SKM-1 treated with dmso at 0.1 percent for 144 hours (cell line): ENCODE measurements at regions not wholly inside any gene's neighbourhood (a gene's known extent, or its start where the extent isn't known, plus 50 kb on each side); places are given as distances from the start of the nearest gene placed in this dataset.
A peak's percentile ranks its signal among the peaks of the same experiment; 100 is the strongest.

Source experiments
- DNase-seq: peaks from one replicate; lab custom pipeline; 2025; ENCODE audit not compliant: unreplicated experiment; lab: John Stamatoyannopoulos, UW

DNA sequence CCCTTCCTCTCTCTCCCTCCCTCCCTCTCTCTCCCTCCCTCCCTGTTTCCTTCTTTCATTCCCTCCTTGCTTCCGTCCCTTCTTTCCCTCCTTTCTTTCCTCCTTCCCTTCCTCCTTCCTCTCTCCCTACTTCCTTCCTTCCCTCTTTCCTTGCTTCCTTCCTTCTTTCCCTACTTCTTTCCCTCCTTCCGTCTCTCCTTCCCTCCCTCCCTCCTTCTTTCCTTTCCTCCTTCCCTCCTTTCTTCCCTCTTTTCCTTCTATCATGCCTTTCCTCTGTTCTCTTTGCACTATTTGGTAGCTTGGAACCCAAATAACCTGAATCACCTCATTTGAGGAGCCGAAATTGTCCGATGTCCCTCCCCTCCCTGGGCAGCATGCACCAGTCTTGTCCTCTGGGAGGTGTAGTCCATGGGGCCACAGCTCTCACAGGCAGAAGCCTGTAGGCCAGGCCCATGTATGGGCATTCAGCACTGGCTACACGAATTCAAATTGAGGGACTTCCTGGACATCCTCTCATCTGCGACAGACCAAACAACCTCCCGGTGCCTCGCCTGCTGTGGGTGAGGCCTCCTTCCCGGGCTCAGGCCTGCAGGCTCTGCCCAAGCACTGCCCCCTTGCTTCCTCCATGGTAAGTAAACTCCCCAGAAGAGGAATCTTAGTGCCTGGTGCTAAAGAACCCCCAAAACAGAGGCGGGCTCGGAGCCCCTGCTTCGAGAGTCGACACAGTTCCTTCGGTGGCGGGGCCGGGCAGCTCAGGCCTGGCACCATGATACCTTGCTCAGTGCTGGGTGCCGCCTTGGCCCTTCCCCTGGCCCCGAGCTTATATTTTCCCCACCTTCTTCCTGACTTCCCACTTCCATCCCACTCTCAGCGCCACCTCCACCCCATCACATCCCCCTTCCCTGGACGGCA lies 454.1 kb upstream of the CADM1 start:
- DNase-seq = no peak

DNA sequence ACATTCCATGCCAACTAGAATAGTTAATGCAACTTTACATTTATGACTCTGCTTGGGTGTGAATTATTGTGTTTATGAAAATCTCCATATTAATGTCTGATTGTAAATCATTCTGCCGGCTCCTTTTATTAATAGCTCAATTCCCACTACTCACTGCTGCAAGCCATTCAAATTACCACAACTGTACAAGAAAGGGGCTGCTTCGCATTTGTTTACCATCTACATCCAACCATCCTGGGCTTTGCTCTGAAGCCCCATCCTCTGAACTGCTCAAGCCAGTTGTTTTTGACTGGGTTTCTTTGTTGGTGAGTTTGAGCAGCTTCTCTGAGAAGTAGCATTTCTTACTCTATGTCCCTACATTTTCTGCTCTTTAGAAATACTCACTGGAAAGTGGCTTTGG lies 451.6 kb upstream of the CADM1 start:
- DNase-seq = no peak

DNA sequence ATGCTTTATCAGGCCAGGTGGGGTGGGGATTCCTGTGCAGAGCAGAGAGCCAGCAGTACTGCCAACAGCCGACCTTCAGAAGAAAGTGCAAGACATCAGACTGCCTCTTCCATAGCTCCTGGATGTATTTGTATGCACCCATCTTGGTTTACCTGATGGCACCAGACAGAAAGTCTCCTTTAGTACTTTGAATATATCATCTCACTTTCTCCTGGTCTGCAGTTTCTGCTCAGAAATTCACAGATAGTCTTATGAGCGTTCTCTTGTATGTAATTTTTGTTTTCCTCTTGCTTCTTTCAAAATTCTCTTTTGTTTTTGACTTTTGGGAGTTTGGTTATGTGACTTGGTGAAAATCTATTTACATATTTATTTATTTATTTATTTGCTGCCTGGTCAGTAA lies 446.4 kb upstream of the CADM1 start:
- DNase-seq = no peak

DNA sequence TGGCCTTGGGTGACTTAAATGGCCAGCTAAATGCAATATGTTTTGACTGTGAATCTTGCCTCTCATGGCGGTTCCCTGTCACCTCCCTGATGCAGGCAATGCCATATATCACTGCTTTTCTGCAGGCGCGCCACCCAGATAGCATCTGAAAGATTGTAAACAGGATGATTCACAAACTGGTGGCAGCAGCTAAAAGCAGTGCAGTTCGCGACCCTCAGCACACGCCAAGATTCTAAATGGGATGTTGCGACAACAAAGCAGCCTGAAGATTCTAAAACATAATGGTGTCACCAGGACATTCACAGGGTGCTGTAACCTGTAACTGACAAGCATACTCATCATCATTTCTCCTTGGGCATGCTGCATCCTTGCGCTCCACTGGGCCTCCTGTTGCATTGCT lies 440.4 kb upstream of the CADM1 start:
- DNase-seq = no peak

DNA sequence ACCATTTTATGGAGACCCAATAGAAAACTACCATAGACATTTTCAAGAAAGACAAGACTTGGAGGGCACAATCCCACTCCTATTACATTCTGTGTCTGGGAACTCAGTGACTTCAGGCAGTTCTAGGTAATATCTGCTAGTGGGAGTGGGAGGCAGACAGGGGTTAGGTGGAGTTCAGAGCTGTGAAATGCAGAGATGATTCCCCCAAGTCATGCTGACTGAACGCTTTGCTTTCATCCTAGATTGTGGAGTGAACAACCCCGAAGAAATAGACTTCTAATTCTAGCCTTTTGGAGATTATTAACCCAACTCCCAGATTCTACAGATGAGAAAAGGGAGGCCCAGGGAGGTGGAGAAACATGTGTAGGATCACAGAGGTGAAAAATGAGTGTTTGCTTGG lies 437.8 kb upstream of the CADM1 start:
- no peak for DNase-seq

DNA sequence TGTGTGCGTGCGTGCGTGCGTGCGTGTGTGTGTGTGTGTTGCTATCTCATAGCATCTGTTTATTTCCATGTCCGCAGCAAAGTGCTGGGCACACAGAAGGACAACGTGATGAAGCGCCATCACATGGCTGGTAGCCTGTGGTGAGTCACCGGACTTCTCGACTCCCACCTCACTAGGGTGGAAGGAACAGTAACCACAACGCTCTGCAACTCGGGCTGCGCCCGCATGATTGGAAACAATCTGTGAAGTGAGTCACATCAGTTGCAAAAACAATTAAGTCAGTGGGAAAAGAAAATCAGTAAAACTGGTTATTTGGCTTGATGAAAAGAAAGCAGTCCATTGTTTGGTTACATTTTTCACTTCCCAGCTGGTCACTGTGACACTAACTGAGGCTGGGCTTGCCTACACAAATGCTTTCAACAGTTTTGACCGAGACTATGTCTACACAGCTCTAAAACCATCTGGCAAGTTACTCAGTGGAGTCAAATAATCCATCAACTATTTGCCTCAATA lies 437.3 kb upstream of the CADM1 start:
- DNase-seq = no peak

DNA sequence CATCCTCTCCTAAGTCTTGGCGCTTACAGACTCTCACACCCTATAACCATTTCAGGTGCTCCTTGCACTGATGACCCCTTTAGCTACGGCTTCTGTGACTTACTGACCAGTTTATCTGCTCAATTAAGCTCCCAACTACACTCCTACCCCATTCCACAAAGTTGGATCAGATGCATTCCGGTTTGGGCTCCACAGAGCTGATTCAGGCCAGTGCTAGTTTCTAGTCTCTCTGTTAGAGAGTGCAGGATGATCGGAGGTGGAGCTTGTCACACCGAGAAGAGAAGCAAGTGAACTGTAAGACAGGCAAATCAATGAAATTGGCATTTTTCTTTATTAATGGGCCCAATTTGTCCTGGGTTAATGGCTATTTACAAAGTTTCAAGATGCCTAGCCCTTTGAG lies 436.8 kb upstream of the CADM1 start:
- no peak for DNase-seq

DNA sequence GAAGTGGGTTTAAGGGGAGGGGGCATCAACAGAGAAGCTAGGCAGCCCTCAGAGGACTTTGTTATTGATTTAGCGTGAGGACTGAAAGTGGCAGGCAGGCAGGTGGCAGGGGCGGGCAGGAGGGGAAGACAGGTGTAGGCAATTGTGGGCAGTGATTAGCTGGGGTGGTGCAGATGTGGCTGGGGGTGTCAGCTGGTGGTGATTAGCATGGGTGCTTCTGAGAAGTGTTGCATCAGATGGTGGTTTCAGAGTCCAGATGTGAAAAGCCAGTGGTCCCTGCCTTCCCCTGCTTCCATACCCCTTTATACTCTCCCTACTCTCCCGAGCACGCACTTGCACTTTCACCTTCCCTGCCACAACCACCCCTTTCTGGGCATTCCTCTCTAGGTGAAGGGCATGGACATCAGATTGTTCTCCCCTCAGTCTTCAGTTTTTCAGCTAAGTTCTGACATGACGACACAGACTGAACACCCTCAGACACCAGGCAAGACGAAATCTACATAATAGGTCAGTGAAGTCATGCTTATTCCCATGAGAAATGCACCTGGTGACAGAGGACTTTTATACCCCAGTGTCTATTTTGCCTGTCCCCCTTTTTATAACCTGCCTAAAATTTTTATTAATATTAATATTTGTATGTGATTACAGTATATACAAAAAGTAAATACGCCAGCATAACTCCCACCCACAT lies 435.7 kb upstream of the CADM1 start:
- DNase-seq = no peak

DNA sequence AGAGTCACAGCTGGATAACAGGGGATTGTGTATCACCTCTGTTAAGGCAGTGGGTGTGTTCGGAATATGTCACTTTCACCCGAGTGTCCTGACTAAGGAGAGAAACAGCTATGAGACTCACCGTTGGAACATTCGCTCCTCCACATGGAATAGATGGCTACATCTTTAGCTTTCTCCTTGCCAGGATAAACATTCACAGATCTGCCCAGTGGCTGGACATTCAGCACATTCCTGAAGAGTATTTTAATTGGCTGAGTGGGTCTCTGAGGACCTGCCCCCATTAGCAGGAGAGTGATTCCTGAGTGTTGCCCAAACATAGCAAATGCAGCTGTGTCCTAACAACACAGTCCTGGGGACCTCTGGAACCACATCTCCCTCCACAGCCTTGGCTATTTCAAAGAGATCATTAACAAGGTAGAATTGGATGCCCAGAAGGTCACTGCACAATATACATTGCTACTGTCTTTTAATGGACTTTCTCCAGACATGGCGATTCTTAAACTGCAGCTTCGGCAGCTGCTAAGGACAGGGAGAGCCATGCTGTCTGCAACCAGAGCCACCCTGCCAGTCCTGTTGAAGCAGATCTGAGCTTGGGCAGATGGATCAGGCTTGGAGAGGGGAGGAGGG lies 435.0 kb upstream of the CADM1 start:
- no peak for DNase-seq

DNA sequence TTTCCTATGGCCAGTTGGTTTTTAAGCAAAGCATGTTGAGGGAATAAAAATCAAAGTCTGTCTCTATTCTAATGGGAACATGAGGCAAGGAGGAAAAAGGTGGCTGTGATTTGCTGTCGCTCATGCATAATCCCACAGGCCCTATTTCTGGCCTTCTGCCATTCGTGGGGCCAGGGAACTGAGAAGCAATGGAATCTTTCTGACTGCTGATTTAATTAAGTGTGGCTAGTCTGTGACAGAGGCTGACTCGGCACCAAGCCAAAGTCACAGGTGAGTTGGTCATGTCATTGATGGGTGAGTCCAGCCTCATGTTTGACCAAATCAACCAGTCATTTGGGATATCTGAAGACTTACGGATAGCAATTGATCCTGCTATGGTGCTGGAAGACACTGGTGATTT lies 429.3 kb upstream of the CADM1 start:
- no peak for DNase-seq

DNA sequence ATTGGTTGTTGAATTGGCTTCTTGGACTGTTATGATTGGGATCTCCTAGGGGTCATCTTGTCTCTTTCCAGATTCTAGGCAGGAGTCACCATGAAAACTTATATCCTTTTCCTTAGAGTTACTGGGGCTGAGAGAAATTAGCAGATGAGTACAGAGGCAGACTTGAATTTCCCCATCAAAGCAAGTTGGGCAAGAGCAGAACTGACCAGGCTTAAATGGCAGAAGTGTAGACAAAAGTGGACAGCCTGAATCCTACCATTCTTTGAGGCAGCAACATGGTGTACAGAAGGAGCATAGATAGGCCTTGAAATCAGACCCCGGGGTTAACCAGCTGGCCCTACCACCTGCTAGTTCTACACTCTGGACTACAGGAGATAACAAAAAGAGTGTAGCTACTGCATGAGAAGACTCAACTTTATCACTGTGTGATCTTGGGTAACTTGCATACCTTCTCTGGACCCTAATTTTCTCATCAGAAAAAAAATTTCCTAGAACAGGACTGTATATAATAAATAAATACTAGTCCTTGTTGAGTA lies 427.4 kb upstream of the CADM1 start:
- DNase-seq = peak; percentile 50

DNA sequence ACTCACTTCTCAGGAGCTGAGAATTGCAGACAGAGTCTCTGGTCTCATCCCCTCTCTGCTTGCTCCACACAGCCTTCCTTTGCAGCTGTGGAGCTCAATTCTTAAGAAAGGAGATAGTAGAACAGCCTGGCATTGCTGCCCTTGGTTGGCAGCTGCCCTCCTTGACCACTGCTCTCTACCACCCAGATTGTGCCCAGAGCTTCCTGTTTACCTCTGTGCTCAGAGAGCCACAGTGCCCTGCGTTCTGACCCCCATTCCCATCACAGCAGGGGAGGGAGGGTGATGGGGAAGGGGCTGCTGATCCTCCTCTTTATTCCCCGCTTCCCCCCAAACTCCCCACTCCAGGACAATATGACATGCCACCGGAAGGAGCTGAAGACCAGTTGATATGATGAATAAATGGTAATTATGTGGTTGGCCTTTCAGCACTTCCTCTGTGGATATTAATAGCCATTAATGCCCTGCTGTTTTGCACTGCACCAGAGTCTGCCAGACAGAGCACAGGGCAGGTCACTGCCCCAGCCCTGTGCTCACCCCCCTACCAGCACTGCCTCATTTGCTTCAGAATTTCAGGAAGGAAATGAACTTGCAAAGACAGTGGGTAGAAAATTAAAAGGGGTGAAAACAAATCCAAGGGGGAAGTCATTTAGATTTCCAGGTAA lies 426.8 kb upstream of the CADM1 start:
- peak; percentile 50 for DNase-seq

DNA sequence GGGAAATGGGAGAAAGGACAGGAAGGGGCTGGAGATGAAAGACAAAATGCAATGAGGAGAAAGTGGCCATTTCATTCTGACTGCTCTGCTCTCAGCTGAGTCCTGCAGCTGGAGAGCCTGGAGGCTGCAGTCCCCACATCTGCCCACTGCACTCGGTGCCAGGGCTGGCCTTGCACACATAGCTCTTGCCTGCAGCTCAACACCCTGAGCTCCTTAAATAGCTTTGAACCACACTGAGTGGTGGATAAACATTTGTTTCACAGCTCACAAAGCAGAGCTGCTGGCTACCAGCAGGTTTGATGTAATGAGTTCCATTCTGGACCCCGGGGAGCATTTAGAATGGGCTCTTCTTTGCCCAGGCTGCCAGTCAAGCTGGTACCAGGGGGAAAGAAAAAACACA lies 426.1 kb upstream of the CADM1 start:
- DNase-seq = no peak

DNA sequence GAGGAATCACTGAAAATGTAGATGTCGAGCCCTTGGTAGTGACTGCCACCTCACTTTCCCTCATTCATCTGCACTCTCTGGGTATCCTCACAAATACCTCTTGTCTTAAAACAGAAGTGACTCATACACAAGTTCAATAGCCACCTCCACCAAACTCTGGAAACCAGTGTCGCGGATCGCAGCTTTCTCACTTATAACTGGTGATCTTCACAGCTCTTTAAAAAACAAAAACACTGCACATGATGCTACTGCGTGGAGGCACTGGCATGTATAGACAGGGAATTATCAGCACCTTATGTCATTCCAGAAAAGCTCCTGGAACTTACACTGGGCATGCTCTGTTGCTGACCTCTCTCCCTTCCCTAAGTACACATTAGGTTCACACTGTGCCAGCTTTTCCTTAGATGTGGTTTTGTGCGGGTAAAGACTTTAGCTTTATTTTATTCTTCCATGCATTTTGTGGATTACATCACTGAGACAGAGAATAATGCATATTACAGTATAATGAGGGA lies 425.5 kb upstream of the CADM1 start:
- DNase-seq = no peak

DNA sequence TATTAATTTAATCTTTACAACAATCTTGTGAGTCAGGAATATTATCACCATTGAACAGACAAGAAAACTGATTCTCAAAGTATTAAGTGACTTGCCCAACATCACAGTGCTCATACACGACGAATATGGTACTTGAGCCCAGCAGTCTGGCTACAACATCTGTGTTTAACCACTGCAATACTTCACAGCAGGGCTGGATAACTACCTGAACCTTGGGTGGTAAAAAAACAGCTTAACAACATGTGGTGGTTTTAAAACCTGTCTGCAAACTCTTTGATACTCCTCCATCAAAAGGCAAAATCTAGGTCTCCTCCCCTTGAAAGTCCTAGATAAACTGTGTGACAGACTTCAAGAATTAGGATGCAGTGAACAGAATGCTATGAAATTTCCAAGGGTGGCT lies 424.6 kb upstream of the CADM1 start:
- no peak for DNase-seq

DNA sequence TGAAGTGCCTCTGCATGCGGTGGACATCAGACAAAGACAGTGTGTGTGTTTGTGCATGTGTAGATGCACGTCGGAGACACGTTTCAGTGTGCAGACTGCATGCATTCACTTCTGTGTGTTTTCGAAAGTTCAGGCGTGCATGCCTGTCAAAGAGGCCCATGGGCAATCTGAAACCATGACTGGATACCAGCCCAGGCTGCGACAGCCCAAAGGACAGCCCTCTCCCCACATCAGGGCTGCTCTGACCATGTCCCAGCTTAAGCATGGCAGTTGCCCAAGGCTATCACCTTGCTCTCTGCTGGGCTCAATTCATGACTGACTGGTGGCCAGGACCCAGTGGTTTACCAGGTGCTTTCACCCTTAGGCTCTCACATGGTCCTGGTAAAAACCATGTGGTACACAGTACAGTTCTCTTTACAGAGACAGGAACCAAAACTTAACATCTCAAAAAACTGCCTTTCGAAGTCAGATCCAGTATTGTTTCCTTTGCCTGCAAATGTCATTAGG lies 423.7 kb upstream of the CADM1 start:
- DNase-seq = no peak

DNA sequence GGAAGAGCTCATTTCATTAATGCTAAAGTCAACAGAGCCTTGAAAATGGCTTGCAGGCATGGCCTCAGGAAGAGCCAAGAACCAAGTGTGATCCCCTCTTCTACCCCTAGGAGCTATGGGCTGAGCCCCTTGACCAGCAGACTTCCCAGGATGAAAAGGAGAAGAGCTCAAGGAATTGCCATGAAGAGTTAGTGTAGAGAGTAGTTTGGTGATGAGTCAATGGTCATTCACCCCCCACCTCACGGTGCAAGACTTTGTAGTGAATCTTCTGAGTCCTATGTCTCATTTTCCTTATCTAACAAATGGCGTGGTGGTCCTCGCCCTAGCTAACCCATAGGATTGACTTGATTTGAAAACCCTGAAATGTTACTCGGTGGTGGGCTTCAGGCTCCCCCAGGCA lies 422.4 kb upstream of the CADM1 start:
- DNase-seq = no peak

DNA sequence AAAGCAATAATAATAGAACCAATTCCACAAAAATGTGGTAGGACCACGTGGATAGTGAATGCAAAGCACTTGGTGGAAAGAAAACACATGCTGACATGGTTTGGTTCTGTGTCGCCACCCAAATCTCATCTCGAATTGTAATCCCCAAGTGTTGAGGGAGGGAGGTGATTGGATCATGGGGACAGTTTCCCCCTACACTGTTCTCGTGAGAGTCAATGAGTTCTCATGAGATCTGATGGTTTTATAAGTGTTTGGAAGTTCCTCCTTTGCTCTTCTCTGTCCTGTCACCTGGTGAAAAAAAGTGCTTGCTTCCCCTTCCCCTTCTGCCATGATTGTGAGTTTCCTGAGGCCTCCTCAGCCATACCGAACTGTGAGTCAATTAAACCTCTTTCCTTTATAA lies 421.9 kb upstream of the CADM1 start:
- DNase-seq = no peak

DNA sequence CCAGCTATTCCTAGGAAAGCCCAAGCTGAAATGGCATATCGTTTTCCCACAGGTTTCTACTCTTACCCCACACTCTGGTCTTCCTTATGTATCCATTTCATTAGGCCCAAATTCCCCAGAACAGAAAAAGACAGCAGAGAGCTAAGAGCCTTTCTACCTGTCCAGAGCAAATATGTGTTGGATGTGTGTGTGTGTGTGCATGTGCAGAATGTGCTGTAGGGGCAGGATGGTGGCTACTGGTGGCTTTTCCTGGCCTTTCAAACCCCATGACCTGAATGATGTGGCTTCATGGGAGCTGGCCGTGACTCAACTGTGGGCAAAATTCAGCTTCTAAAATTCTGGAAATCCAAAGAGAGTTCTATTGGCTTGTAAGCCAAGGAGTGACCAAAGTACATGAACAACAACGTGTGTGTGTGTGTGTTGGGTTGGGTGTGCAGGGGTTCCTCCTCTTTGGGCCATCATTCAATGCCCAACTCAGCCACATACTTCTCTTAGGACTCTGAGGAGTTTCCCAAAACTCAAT lies 421.4 kb upstream of the CADM1 start:
- no peak for DNase-seq

DNA sequence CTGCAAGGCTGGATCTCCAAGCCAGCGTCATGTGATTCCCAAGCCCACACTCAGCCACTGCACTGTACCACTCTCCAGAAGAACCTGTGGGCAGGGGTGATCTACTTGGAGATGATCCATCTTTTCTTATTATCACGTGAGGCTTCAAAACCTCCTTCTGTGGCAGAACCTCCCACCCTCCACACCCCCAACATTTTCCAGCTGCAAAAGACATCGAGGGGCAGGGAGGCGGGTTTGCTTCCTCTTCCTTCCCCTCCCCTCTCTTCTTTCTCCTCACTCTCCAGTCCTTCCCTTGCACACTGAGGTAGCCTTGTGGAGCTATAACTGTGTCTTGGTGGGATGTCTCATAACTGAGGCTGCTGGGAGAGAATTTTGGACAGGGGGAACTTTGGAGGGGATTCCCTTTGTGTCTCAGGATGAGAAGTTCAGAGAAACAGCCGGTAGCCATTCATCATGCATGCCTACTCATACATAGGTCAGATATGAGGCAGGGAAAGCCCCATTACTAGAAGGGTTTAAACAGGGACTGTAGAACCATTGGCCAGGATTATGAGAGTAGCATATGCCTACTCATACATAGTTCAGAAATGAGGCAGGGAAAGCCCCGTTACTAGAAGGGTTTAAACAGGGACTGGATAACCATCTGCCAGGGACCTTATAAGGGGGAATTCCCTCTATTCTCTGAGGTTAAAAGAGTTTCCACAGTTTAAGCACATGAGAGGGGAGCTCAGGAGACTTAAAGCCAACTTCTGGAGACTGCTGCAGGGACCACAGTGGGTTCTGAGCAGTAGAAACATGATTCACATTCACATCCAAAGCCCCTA lies 420.7 kb upstream of the CADM1 start:
- DNase-seq = no peak
